Endometrium (tissue), 2 donors: ENCODE measurements at regions not wholly inside any gene's neighbourhood (a gene's known extent, or its start where the extent isn't known, plus 50 kb on each side); places are given as distances from the start of the nearest gene placed in this dataset.
"Not testable (repeated sequence)": the region's sequence is repeated elsewhere in the genome, so short reads cannot be mapped to it uniquely, and the experiment has no call there.

Experiments
- FAIRE-seq: peaks from 2 replicates; lab custom pipeline; 2012; peaks lifted over from hg19 to GRCh38; lab: Jason Lieb, UNC
- donor health status: control.
- donor health status: control.

DNA sequence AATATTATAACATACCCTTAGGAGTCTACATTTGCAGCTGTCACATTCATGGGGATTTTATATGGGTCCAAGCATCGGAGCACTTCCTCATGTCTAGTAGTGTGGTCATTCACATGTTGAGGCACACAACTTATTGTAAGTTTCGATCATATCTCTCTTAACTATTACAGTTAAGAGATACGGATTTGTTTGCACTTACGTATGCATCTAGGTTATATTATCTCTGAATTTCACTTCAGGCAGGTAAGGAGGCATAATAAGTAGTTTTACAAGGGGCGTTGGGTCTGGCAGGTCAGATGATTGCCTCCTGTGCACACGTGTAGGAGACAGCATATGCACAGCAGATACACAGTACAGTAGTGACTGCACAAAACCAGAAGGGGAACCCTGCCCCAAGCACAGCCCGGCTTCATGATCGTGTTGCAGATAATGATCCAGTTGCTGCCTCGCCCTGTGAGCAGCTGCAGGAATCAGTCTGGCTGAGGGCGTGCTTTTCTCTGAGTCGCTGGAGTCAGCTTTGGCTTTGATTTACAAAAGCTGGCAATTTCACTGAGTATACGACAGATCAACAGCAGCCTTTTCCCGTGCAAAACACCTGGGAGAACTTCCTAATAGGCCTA, 302.9 kb upstream of the GATB start:
- FAIRE-seq, result no peak

DNA sequence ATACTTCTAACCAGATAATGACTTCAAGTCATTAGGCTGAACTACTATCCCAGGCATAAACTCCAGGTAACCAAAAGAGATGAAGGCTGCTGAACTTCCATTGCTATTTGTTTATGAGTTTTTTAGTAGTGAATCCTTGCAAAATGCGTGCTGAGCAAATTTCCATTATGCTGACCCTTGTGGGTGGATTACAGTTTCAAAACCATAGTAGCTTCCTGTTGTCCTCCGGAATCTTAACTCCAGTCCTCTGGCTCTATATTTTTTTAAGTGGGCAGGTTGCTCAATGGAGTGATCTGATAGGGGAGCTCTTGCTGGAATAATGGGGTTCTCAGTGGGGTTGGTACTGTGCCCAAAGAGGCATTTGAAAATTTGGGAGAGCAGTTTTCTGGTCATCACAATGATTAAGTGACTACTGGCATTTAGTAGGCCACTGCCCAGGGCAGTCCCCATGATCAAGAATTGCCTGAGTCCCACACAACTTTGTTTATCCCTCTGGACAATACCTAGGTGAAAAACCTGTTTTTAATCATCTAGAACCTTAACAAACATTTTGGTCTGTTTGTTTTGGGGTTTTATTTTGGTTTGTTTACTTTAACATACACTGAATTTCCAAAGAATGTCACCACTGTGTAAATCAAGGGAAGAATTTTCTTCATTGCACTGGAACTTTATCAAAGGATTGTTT, 302.3 kb upstream of the GATB start:
- FAIRE-seq, result no peak

DNA sequence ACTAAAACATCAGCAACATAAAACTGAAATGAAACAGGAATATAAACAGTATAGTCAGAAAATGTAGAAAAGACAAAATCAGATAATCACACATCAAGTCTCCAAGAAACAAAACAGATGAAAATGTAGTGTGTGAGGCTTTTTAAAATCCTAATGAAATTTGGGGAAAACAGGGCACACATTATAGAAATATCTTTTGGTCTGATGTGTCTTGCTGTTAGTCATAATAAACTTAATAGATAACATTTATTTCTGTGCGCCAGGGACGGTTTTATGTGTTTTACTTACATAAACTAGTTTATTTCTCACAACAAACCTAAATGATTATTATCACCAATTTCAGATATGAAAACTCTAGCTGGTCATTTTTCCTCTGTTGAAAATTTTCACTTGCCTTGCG, 293.9 kb upstream of the GATB start:
- peak; percentile 23 for FAIRE-seq

DNA sequence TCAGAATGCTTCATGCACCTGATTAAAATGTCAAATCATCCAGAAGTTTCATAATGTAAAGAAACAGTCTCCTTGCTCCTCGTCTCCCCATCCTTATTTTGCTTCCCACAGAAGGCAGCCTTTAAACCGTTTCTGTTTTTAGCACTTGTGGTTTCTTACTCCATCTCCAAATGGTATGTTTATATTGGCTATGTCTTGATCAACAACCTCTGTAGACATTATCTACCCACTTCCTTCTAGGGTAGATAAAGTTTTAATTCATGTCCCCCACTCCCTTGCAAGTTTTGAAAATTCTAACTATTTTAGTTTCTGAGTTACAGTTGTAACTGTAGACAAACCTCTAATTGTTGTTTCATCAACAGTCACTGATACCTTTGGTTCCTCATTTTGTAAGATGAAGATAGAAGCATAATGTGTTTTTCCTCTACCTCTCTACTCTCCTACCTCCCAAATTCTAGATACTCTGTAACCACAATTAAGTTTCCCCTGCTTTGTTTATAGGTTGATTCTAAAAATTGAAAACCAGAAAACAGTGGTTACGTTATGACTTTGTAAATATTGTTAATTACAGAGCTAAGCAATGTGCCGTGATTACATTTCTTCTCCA, 291.7 kb upstream of the GATB start:
- no peak for FAIRE-seq

DNA sequence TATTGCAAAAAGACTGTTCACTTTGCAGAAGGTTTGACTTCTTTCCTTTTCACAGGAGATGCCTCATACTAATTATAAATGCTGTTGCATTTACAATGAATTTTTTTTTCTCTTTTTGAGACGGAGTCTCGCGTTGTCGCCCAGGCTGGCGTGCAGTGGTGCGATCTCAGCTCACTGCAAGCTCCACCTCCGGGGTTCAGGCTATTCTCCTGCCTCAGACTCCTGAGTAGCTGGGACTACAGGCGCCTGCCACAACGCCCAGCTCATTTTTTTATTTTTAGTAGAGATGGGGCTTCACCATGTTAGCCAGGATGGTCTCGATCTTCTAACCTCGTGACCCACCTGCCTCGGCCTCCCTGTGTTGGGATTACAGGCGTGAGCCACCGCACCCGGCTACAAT, 290.5 kb upstream of the GATB start:
- not testable (repeated sequence) for FAIRE-seq

DNA sequence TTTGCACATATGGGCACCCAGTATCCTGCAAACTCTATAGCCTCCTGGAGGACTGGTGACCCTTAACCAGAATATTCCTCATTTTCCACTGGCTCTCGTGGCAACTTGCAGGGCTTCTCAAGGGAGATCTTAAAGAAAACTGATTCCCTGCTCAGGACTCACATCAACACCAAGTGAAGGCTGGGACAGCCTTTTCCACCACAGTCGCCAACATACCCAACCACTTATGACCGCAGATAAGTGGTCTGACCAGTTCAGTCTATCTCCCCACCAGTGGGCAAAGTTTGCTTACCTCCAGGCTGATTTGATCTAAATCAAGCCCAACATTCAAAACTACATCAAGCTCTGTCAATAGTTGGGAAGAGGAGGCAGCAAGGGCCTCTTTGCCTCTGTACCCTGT, 289.3 kb upstream of the GATB start:
- no peak for FAIRE-seq

DNA sequence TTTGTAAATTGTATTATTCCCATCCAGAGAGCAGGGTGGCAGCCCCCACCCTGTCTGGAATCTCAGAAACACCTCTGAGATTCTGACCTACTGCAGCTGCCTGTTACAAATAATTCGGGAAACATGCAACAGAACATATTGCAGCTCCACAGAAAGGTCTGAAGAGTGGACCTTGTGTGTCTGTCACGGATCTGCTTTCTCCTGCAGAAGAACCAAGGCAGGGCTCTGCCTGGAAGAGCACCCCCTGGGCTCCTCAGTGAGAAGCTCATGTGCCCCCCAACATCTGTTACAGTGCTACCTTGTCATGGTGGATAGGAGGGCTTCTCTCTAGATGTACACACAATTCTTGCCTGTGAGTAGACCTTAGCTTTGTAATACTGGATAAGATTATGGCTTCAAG, 286.6 kb upstream of the GATB start:
- FAIRE-seq, result no peak

DNA sequence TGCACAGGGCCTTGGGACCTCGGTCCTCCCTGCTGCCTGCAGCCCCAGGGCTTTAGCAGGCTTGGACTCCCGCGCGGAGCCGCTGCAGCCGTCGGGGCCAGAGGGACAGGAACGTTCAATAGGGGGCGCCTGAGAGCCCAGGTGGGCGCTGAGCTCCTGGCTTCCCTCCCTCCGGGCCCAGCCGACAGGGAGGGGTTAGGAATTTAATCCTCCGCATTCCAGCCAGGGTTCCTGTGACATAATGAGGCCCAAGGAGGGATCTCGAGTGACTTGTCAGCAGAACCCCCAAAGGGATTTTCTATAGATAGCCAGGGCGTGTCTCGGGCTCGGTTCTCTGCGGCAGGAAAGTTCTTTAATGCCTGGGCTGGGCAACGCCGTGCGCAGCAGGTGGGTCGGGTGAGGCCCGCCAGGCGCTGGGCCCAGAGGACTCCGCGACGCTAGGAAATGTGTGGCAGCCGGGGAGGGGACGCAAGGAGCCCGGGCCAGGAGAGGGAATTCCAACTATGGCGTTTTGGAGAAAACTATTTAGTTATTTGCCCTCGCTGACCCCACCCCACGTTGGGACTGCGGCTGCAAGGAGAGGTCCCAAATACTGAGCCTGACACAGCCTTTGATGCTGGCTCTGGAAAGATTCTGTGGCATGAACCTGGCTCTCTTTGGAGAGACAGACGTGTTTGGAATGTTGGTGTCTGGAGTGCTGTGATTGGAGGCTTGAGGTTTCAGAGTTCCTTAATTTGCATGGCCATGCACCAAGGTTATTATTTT, 285.2 kb upstream of the GATB start:
- FAIRE-seq, result no peak

DNA sequence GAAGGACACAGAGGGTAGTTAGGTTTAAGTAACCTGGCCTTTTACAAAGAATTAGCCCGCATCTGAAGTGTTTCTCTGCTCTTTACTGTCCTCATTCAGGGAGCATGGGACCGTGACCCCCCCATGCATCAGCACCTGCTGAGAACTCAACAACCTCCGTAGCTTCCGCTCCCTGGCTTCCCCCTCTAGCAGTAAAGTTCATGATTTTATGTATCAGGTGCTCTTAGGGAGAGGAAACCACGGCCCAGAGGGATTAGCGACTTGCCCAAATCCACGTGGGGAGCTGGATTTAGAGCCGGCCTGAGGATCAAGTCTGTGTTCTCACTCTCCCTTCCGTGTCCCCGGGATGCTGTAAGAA, 284.6 kb upstream of the GATB start:
- FAIRE-seq, result no peak

DNA sequence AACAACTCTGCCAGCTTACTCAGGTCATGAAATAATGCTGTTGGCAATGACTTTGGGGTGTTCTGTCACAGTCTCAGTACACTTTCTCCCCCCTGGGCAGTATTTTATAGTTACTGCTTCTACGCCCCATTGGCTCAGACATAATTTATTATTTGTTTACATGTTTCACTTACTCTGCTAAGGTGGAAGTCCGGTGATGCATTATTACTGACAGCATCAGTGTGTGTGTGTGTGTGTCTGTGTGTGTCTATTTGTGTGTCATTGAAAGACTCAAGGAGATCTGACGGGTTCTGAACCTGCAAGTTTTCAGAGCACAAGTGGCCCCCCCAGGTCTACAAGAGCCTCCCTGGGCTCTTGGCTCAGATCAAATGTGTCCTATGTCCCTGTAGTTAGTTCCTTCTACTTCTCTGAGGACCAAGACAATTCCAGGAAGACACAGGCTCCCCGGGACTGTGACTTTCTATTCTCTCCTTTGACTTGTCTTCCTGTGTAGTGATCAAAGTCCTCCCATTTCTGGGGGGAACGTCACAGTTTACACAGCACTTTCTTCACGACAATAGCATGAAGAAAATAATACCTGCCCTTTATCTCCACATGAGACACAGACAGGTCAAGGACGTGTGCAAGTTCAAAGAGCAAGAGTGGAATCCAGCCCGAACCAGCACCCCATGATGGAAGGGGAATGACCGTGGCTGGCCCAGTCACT, 283.7 kb upstream of the GATB start:
- no peak for FAIRE-seq

DNA sequence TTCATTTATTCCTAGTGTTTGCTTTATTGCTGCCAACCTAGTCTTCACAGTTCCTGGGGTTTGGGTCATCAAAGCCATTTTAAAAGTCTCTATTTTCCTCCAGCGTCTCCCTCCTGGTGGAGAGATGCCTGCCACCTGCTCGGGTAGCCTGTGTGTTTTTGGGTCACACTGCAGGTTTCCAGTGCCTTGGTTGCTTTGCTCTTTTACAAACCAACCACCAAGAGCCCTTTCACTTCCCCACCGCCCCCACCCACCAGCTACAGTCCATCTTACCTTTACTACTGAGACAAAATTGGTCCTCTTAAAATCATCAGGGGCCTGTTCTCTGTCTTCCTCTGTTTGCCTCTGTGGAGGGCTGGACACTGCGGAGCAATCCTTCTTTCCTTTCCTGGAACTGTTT, 280.5 kb upstream of the GATB start:
- FAIRE-seq, result no peak

DNA sequence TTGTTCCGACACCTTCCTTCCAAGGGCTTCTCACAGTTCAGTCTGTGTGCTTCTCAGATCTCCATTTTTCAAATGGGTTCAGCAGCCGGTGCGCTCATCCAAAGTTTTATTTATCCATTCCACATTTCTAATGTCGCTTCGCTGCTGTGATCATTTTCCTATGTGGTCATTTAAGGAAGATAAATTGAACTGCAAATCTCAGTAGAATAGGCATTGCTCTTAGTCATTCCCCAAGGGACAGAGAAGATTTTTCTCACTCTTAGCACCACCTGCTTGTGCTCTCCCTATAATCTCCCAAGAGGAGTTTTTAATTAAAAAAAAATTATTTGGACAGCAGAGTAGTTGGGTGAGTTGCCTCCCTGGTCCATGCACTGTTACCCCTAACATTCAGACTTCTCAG, 278.9 kb upstream of the GATB start:
- FAIRE-seq, result no peak

DNA sequence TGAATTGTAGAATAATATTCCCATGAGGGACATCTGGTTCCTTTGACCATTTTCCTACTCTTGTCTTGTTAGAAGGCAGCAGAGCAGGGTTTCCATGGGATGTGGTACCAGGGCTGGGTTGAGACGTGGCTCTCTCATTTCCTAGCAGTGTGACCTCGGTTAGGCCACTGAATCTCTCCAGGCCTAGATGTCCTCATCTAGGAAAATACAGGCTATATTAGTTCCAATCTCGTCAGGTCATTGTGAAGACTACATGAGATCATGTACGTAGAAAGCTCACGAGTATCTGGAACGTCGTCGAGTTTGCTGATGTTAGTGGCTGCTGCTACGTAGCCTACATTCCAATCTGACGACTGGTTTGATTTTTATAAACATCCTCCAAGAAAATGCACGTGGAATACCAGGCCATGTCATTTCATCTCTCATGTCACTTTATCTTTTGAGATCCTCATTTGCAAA, 278.2 kb upstream of the GATB start:
- FAIRE-seq, result no peak

DNA sequence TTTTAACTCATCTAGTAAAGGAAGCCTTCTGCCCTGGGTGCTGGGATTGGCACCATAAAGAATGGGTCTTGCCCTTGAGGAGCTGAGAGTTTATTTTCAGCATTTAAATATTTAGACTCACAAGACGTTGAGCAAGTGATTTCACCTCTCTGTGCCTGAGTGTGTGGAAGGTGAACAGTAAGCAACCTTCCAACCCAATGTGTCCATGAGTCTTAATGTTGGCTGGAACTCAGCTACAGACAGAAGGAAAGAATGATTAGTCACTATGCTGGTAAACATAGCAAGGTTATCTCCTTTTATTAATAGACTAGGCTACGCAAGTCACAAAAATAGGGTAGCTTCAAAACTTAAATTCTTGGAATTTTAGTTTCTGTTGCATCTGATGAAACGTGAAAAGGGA, 277.4 kb upstream of the GATB start:
- FAIRE-seq, result no peak

DNA sequence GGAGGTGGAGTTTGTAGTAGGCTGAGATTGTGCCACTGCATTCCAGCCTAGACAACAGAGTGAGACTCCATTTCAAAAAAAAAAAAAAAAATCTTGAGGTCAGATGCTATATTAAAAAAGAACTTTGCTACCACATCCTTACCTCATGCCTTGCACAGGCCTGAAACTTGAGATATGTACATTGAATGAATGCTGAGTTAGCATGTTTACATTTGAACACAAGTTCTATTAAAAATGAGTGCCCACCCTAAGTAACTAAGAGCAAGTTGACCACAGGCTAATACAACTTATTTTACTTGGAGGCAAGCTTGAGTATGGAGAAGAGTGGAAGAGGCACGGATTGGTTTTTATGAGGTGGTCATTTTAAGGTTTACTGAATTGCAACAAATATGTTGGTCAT, 276.6 kb upstream of the GATB start:
- no peak for FAIRE-seq

DNA sequence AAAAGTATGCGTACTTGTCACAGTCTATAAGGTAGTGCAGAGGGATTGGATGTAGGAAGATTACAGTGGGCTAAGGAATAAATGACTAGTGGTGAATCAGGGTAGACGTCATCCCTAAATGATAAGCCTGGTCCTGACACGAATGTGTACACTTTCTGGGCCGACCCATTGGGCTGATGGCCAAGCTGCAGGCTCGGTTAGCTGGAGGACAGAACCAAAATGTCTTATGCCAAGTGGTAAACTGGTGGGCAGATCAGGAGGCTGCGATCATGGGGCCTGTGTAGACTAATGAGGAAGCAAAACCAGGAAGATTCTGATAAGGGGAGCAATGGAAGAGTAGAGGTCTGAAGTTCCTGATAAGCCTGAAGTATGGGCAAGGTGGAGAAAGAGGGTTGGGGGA, 272.8 kb upstream of the GATB start:
- FAIRE-seq, result no peak

DNA sequence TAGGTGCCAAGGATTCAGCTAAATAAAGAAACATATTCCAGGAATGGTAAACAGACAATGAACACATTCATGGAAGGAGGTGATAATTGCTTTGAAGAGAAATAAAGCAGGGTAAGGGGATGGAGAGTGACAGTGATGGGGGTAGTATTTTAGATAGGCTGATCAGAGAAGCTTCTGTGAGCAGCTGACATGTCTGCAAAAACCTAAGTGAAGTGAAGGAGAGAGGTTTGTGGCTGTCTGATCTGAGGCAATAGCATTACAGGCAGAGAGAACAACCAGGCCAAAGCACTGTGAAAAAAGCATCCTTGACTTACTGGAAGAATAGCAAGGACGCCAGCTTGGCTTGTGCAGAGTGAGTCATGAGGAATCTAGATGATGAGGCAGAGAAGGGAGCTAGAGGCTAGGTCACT, 271.9 kb upstream of the GATB start:
- FAIRE-seq, result no peak

DNA sequence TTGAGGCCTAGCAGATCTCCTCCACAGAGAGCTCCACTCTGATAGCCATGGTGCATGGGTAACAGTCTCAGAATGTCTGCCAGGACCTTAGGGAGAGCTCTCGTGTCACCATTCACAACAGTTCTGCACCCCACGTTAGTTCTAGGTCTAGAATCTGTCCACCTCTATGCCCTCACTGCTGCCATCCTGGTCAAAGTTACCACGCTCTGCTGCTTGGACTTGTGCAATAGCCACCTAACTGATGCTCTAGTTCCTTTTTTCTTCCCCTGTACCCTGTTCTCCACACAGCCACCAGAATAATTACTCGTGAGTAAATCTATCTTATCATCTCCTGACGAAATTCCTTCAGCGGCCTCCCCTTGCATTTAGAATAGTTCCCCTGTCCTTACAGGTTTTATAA, 268.8 kb upstream of the GATB start:
- no peak for FAIRE-seq

DNA sequence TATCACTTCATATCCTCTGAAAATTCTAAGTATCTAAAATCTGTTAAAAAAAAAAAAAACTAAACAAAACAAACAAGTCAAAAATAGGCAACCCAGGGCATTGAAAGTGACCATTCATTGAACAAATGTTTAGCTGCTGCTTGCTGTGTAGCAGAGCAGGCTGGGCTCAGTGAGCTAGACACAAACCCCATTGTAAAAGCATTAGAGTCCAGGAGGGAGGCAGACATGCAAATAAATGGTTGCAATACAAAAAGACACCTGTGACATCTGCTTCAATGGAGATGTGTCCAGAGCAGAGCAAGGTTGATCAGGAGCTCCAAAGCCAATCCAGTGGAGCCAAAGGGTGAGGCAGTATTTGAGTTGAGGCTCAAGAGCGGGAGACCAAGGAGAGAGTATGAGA, 267.3 kb upstream of the GATB start:
- no peak for FAIRE-seq

DNA sequence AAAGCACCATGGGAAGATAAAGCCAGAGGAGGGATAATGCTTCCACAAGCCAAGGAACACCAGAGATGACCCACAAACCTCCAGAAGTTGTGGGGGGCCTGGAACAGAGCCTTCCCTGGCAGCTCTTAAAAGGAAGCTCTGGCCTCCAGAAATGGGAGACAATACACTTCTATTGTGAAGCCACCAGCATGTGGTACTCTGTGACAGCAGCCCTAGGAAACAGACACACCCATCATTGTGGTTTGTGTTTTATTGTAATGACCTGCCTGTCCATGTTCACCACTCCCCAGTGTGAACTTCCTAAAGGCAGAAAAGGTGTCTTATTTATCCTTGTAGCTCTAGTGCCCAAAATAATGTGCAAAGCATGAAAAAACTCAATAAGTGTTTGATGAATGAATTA, 264.1 kb upstream of the GATB start:
- FAIRE-seq, result no peak

DNA sequence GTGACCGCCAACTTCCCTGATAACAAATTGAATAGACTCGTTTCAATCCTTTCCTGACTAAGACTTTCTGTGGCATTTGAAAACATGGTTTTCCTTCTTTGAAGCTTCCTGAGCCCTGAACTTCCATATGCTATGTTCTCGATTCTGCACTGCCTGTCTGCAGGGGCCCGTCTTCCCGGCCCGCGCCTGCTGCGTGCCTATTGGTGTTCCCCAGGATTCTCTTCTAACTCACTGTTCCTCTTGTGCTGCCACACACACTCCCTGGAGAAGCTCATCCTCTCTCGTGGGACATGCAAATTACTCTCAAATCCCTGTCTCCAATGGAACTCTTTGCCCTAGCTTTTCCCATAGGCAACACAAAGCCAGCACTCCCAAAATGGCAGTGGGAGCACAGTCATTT, 262.9 kb upstream of the GATB start:
- FAIRE-seq, result no peak

DNA sequence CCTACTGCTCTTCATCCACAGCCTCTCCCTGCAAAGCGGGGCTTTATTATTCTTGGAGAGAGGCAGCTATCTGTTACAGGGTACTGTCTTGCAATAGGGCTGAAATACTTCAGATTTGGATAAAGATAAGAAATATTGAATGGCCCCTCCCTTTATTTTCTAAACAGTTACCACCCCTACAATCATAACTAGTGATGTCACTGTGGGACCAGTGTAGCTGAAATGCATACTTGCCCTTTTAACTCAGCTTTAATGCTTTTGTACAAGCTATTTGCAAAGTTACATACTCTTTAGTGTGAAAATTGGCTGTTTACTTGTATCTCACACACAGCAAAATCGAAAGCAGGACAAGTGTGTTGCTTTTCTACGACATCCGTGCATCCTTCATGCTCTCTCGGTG, 261.7 kb upstream of the GATB start:
- FAIRE-seq, result no peak
